HG03108 (cell line): ENCODE measurements at regions not wholly inside any gene's neighbourhood (a gene's known extent, or its start where the extent isn't known, plus 50 kb on each side); places are given as distances from the start of the nearest gene placed in this dataset.

Source experiments
- ATAC-seq: cut with Tn5 transposase; IDR thresholded peaks from one replicate; pipeline ENCODE4 v1.9.1; 2021; ENCODE audit warnings: moderate library complexity; ENCODE audit not compliant: unreplicated experiment

DNA sequence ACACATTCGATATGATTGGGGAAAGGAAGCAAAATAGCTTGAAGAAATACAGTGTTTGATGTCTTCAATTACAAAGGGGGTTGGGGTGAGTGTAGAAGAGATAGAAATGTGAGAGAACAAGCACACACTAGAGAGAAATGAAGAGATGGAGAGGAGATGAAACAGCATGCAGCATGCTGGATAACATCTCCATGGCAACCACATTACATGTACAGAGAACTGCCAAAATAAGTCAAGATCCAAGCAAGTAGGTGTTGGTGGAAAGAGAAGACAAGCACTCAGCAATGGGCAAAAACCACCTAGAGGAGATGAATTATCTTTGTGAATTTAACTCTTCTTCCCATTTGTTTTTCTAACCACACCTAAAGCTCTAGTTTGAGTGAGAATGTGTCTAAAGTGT, 289.8 kb downstream of the GRIN2B start:
- no peak for ATAC-seq

GRCh38 chr12:13687633-13688032, 293.8 kb downstream of the GRIN2B start:
- no peak for ATAC-seq

- no peak for ATAC-seq
These were observed 295.1 kb downstream of the GRIN2B start for GRCh38 chr12:13686260-13686659.

DNA sequence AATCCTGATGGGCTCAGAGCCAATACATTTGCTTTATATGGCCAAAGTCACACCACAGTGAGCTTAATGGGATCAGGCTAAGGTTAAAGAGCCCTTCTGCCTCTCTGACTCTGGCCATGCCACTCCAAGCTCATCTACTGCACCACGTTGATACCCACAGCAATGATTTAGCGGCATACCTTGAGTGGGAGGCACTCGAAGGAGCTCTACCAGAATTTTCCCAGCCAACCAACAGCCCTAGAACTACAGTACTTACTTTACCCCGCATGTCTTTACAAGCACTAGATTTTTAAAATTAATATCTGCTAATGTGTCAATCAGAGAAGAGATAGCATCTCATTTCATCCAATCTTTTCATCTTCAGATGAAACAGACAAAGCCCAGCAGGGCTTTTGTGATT, 300.5 kb downstream of the GRIN2B start:
- ATAC-seq: no peak

- ATAC-seq: no peak
These were observed 304.5 kb downstream of the GRIN2B start for GRCh38 chr12:13676880-13677279.

DNA sequence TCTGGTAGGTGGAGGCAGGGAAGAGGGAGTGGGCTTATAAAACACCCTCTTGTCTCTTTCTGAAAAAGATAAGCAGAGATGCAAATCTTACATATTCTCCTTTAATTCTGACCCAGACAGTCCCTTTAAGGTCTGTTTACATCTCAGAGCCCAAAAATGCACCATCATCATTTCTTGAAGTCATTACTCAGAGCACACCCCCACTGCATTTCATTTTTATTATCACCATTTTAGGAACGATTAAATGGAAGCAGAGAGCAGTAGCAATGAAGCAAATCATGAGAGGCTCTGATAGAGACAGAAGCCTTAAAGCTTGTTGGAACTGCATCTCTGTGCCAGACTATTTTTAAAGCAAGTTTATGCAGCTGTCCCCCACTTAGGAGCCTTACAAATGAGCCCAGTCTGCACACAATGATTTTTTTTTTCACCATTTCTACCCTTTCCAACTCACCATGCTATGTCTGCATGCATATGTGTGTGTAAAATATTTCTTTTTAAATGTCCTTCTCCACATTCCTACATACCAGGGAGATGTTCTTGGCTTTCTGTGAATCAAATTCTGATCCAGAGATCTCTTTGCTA, 311.0 kb downstream of the GRIN2B start:
- ATAC-seq: no peak

DNA sequence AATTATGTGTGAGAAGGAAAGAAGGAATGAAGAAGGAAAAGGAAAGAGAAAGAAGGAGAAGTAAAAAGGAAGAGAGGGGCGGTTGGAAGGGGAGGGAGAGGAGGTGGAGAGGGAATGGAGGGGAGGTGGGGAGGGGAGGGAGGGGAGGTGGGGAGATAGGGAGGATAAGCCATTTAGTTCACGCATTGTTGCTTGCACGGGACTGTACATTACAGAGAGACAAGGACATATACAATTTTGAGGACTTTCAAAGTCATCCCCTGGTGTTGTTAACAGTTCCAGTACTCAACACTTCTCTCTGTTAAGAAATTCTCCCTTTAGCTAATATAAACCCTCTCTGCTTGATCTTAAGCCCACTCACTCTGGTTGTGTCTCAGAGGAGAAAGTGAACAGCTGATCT, 312.5 kb downstream of the GRIN2B start:
- ATAC-seq: no peak

GRCh38 chr12:13666806-13667205, 314.6 kb downstream of the GRIN2B start:
- no peak for ATAC-seq

DNA sequence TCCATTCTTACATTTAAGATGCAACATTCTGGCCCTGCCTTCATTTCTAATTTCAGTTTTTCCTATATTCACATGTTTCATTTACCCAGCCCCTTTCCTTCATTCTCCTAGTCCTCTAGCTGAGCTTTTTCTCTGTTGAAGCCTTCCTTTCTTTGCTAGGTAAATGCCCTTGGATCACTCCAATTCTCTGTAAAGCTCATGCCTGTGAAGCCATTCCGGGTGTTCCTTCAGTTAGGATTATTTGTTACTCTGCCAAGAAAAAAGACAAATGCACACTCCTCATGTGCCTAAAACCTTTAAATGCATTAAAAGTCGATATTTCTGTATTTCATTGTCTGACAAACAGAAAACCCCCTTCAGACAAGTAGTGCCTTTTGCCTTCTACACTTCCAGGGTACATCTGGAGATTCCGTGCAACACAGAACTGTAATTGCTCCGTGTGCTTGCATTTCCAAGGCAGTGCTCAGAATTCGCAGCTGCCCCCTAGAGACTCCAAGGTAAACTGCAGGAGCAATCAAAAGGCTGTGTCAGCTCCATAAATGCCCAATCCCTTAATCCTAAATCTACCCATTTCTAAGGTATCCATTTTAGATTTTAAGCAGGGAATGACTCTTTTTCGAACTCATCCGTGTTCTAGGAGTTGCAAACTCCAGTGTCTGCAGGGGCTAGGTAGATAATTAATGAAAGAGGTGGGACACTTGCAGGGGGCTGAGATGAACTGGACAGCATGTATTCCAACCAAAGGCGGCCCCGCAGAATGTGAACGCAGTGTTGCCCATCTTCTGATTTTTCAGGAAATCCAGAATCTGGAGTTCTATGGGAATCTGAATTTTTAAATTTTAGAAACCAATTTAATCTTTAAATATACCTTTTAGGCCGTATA, 320.2 kb downstream of the GRIN2B start:
- ATAC-seq: no peak

DNA sequence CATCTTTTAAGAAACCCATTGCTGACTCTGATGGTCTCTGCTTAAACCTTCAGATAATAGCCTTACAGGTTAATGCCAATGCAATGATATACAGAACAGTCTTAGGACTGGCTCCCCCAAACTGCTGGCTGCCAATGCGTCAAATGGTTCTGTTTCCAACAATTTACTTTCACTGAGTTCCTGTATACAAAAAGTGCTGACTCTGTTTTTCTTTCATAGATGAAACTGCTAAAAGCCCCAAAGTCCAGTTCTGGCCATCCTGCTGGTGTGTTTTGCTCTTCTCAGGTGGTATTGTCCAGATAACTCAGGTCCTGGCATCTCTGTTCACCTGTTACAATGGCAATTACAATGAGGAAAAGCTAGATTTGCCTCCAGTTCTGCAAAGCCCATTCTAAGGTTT, 326.9 kb downstream of the GRIN2B start:
- no peak for ATAC-seq

- no peak for ATAC-seq
These were observed 329.3 kb downstream of the GRIN2B start for GRCh38 chr12:13652105-13652504.

DNA sequence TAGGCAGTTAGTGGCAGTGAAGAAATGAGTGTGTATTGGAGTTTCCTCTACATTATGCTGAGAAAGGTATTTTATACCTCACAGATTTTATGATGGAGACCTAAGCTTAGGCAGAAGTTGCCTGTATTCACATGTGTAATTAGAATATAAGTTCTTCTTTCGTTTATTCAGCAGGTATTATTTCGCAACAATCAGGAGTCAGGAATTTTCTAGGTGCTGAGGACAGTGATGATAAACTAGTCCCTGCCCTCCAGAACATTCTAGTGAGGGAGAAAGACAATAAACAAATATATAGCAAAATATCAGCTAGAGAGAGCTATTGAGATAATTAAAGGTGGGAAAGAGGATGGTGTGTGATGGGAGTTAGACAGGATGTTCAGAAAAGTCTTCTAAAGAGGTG, 345.7 kb downstream of the GRIN2B start:
- no peak for ATAC-seq

GRCh38 chr12:13631873-13632272, 349.5 kb downstream of the GRIN2B start:
- ATAC-seq: no peak

- no peak for ATAC-seq
These were observed 351.0 kb downstream of the GRIN2B start for GRCh38 chr12:13630354-13630753.

- ATAC-seq: no peak
These were observed 353.3 kb downstream of the GRIN2B start for GRCh38 chr12:13628067-13628466.

DNA sequence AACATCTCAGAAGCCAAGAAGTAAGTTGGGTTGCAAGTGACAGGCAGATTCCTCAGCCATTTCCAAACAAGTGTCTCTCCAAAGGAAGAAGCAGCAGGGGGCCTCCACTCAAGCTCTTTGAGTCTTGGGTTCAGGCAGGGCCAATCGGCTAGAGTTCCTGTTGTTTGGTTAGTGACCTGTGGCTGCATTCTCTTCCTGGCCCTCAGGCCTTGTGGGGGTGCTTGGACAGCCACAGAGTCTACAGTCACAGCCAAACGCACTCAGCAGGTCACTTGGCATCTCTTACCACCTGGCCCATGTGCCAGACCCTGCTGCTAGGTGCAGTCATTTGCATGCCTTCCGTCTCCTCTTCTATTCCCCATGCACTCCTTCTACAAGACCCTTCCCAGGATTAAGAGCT, 353.9 kb downstream of the GRIN2B start:
- ATAC-seq: no peak

- no peak for ATAC-seq
These were observed 368.1 kb downstream of the GRIN2B start for GRCh38 chr12:13613297-13613696.

- no peak for ATAC-seq
These were observed 371.3 kb downstream of the GRIN2B start for GRCh38 chr12:13609894-13610679.

DNA sequence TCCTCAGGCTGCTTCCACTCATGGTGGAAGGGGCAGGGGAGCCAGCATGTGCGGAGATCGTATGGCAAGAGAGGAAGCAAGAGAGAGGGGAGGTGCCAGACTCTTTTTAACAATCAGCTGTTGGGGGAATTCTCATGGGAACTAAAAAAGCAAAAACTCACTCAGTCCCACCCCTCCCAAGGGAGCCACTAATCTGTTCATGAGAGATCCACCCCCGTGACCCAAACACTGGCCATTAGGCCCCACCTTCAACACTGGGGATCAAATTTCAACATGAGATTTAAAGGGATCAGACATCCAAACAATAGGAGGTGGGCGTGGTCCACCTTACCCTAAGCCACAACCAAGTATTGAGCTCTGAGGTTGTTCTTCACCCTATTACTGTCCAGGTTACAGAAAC, 375.1 kb downstream of the GRIN2B start:
- ATAC-seq: no peak

DNA sequence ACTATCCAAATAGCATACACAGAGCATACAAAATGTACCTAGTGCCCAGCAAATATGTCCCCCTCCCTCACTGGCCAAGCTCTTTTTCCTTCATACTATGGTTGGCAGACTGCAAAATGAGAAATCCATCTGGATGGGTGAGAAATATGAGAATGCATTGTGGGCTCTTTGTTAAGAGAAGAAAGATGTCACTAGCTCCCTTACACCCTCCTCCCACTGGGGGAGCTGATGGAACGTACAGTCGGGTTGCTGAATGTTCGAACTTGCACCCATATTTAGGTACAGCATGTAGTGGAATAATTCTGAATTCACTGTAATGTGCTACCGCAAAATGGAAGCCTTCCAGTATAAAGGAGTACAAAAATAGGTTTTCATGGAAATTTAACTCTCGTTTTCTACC, 377.4 kb downstream of the GRIN2B start:
- ATAC-seq: no peak

GRCh38 chr12:13602172-13602571, 379.2 kb downstream of the GRIN2B start:
- ATAC-seq: no peak

DNA sequence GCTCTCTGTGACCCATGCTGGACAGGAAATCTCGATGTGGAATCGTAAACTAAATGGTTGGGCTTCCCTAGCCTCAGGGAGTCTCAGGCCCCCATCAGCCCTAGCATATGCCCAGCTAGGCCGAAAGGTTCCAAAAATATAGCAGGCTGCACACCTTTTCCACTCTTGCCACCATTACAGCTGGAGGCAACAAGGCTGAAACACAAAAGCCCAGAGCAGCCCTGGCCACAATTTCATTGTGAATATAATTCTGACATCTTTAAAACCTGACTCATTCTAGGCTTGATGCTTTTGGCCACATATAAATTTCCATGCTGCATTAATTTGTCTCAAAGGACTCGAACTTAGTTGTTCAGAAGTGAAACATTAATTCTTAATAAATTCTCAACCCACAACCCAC, 382.2 kb downstream of the GRIN2B start:
- no peak for ATAC-seq
